Psoas muscle (tissue), 7 donors: ENCODE measurements at regions not wholly inside any gene's neighbourhood (a gene's known extent, or its start where the extent isn't known, plus 50 kb on each side); places are given as distances from the start of the nearest gene placed in this dataset.

Source experiments
- ATAC-seq, 4 donors: fragments of 200-7000 bp; cut with Tn5 transposase; one replicate each; pipeline ENCODE4 v1.9.1; 2020; ENCODE audit warnings: moderate library complexity in 3 of 4, mild to moderate bottlenecking in 2 of 4
- DNase-seq, 2 donors: peaks; one replicate each; pipeline ENCODE4 v3.0.0-alpha.2; 2020
- H3K27ac ChIP-seq: fragments of 200-600 bp; one replicate; pipeline ENCODE4 v1.8.0; 2022
- H3K27me3 ChIP-seq, 3 donors: fragments of 200-600 bp in 1 of 3; one replicate each; pipeline versions ENCODE4 v1.6.1 to v1.8.0; 2013 to 2022; ENCODE audit warnings: low read length in 2 of 3, mild to moderate bottlenecking in 2 of 3, moderate library complexity in 1 of 3; ENCODE audit not compliant: insufficient read depth in 3 of 3
- H3K36me3 ChIP-seq, 2 donors: fragments of 200-600 bp in 1 of 2; one replicate each; pipeline versions ENCODE4 v1.6.1 to v1.8.0; 2013 to 2022; ENCODE audit warnings: low read depth in 1 of 2, mild to moderate bottlenecking in 1 of 2, moderate library complexity in 1 of 2; ENCODE audit not compliant: insufficient read depth in 1 of 2
- H3K4me1 ChIP-seq: fragments of 200-600 bp; one replicate; pipeline ENCODE4 v1.8.0; 2022
- H3K4me3 ChIP-seq: fragments of 200-600 bp; one replicate; pipeline ENCODE4 v1.8.0; 2022; ENCODE audit warnings: mild to moderate bottlenecking
- H3K9me3 ChIP-seq: fragments of 200-600 bp; one replicate; pipeline ENCODE4 v1.8.0; 2022
- CTCF ChIP-seq: fragments of 200-600 bp; IDR thresholded peaks from one replicate; pipeline ENCODE4 v1.8.0; 2022; ENCODE audit warnings: antibody characterized with exemption
- WGBS, 3 donors: extraction: QIAGEN DNeasy Blood & Tissue Kit; methylation state at CpG; one replicate each; pipeline versions ENCODE4 v1.1.6 to v1.1.7; 2013; 5-methylcytosine and 5-hydroxymethylcytosine counted together
- intact Hi-C, 2 donors: fragments of 100-400 bp; cut with DNase I; formaldehyde crosslinking; loops; one replicate each; pipeline versions ENCODE4 v1.11.0 to v1.14.2; 2022
- donor health status: healthy with polysubstance abuse.
- donor health status: DM: no; HTN: no; CAD: no; lungs with moderate emphysema.
- donor health status: Bipolar disorder and iron deficiency.
- donor health status: healthy.
- donor health status: DM: yes; HTN: yes; CAD: no.
- donor health status: DM: no; HTN: no; CAD: no.
- donor health status: DM: yes; HTN: yes; CAD: no.

DNA sequence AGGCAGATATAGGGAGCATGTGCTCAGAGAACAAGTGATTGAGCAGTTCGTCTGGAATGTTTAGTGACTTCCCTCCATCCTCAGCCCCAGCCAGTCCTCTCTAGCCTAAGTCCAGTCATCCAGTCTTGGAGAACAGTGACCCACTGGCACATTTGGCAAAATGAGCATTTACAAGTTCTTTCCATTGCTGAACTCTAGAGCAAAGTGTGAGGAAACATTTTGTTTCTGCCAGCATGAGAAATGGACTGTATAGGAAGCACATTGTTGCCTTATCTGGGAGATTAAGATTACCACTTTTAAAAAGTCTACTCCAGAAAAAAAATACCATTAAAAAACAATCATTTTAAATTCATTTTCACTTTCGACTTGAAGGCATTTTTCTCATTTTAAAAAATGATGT, 353.6 kb downstream of the SHQ1 start:
- no peaks in the 10 kb centered on the region for H3K36me3 ChIP-seq
- WGBS, 3 donors: 63 to 71% (median 64%) methylated on average over 2 of the region's 2 CpGs
- H3K4me3 ChIP-seq: no peak overlapping the region
- intact Hi-C loops: no loop called here
- H3K4me1 ChIP-seq: no peaks in the 10 kb centered on the region
- no peak for ATAC-seq
- H3K27ac ChIP-seq: no peak overlapping the region
- H3K27me3 ChIP-seq: no peaks in the 10 kb centered on the region
- no peak for TF ChIP-seq CTCF
- no peak for DNase-seq
- H3K9me3 ChIP-seq: peaks cover 13% of the 10 kb centered on the region

DNA sequence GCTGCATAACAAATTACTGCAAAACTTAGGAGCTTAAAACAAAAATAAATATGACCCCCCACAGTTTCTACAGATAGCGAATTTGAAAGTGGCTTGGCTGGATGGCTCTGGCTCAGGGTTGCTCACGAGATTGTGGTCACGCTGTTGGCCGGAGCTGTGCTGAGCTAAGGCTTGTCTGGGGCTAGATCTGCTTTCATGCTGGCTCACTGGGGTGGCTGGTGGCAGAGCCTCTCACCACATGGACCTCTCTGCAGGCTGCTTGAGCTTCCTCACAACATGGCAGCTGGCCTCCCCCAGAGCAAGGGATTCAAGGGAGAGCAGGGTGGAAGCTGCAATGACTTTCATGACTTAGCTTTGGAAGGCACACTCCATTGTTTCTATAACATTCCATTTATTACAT, 354.1 kb downstream of the SHQ1 start:
- H3K9me3 ChIP-seq: peaks cover 12% of the 10 kb centered on the region
- no peak for TF ChIP-seq CTCF
- no peaks in the 10 kb centered on the region for H3K27me3 ChIP-seq
- intact Hi-C loops: no loop called here
- no peak for DNase-seq
- H3K4me1 ChIP-seq: no peaks in the 10 kb centered on the region
- ATAC-seq: no peak
- H3K36me3 ChIP-seq: no peaks in the 10 kb centered on the region
- 84 to 93% (median 89%) methylated on average over 4 of the region's 4 CpGs for WGBS, 3 donors
- H3K4me3 ChIP-seq: no peak overlapping the region
- H3K27ac ChIP-seq: no peak overlapping the region

GRCh38 chr3:72492240-72492639, 356.0 kb downstream of the SHQ1 start:
- Histone ChIP-seq H3K27ac (no peak overlapping the region), H3K4me3 (no peak overlapping the region), H3K9me3 (peaks cover 5% of the 10 kb centered on the region), H3K36me3 (no peaks in the 10 kb centered on the region), H3K27me3 (no peaks in the 10 kb centered on the region), H3K4me1 (peaks cover 7% of the 10 kb centered on the region)
- no peak for TF ChIP-seq CTCF
- peak; percentile 73 to 90 (median 78) for ATAC-seq
- DNase-seq: peak; percentile 85 to 90
- intact Hi-C loops: no loop called here
- WGBS, 3 donors: 45 to 69% (median 60%) methylated on average over 2 of the region's 2 CpGs

GRCh38 chr3:72490688-72491435, 357.4 kb downstream of the SHQ1 start:
- peaks cover 5% of the 10 kb centered on the region for H3K9me3 ChIP-seq
- ATAC-seq: no peak
- no peak for DNase-seq
- intact Hi-C loops: no loop called here
- H3K4me1 ChIP-seq: peaks cover 10% of the 10 kb centered on the region
- H3K36me3 ChIP-seq: no peaks in the 10 kb centered on the region
- no peaks in the 10 kb centered on the region for H3K27me3 ChIP-seq
- no peak overlapping the region for H3K27ac ChIP-seq
- 71 to 90% (median 82%) methylated on average over 6 of the region's 6 CpGs for whole genome bisulfite sequencing, 3 donors
- no peak for TF ChIP-seq CTCF
- no peak overlapping the region for H3K4me3 ChIP-seq

DNA sequence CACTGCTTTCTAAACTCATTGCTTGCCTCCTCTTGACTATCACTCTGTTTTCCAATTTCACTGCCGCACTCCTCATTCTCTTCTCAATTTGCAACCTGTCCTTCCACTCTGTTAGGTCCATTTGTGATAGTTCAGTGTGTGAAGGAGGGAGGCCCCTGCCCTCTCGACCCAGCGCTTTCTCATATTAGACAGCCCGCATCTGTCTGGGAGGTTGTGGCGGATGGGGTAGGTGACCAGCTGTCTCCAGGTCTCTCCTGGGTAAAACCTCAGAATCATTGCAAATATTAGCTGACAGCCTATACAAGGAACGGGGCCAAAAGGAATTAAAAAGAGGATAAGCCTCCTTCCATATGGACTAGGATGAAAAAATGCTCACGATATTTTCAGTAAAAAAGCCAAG, 358.3 kb downstream of the SHQ1 start:
- no peak for ATAC-seq

More for the DNA sequence above, 358.3 kb downstream of the SHQ1 start:
- H3K9me3 ChIP-seq: peaks cover 5% of the 10 kb centered on the region
- H3K27ac ChIP-seq: no peak overlapping the region
- WGBS, 3 donors: 85 to 95% (median 92%) methylated on average over 7 of the region's 7 CpGs
- intact Hi-C loops: no loop called here
- no peaks in the 10 kb centered on the region for H3K36me3 ChIP-seq
- DNase-seq: no peak
- peaks cover 10% of the 10 kb centered on the region for H3K4me1 ChIP-seq
- no peaks in the 10 kb centered on the region for H3K27me3 ChIP-seq
- H3K4me3 ChIP-seq: no peak overlapping the region
- TF ChIP-seq CTCF: no peak
